ENCODE measurements at regions not wholly inside any gene's neighbourhood (a gene's known extent, or its start where the extent isn't known, plus 50 kb on each side); places are given as distances from the start of the nearest gene placed in this dataset.
"Not testable (repeated sequence)": the region's sequence is repeated elsewhere in the genome, so short reads cannot be mapped to it uniquely, and the experiment has no call there.

- intact Hi-C loops (cut with micrococcal nuclease); H3K4me2 ChIP-seq (replicated peaks; ENCODE audit: low read depth, low read length, poor library complexity, severe bottlenecking); H3K9me3 ChIP-seq (ENCODE audit: control extremely low read depth in 1 of 3, control insufficient read depth in 2 of 3, insufficient read depth in 1 of 3, low read length in 2 of 3); H3K4me1 Mint-ChIP-seq; DNase-seq; H3K27ac ChIP-seq (ENCODE audit: low read length in 2 of 2); H4K20me1 ChIP-seq (ENCODE audit: control insufficient read depth, insufficient read depth, low read length, poor library complexity, severe bottlenecking); ATAC-seq (ENCODE audit: low read depth); H3K4me3 Mint-ChIP-seq; H2AFZ ChIP-seq (ENCODE audit: insufficient read depth, low read depth, low read length, poor library complexity, severe bottlenecking); H3K27me3 Mint-ChIP-seq; H3K27me3 ChIP-seq (replicated peaks in 1 of 4; ENCODE audit: control extremely low read depth in 1 of 4, control insufficient read depth in 3 of 4, insufficient read depth in 4 of 4, low read length in 3 of 4); H3K9me3 Mint-ChIP-seq (ENCODE audit: insufficient read depth); H3K36me3 ChIP-seq (replicated peaks in 1 of 2; ENCODE audit: control extremely low read depth in 1 of 2, control insufficient read depth in 1 of 2, extremely low read depth in 1 of 2, insufficient read depth in 2 of 2, low read length in 1 of 2); H3K4me1 ChIP-seq (ENCODE audit: control insufficient read depth in 2 of 2, insufficient read depth in 2 of 2, low read length in 2 of 2); POLR2A ChIA-PET; H3K9ac ChIP-seq (ENCODE audit: low read length); CTCF ChIA-PET; H3K79me2 ChIP-seq (ENCODE audit: control insufficient read depth, insufficient read depth, low read length); H3K4me3 ChIP-seq (ENCODE audit: control extremely low read depth in 1 of 5, extremely low read depth in 1 of 5, insufficient read depth in 1 of 5, low read depth in 2 of 5, low read length in 4 of 5); H3K27ac Mint-ChIP-seq: not testable (repeated sequence)
- WGBS (ENCODE audit: insufficient coverage): no CpG with 5 or more reads among the region's 3 CpGs
Measured at GRCh38 chr9:67210842-67211241, 218.5 kb upstream of the SPATA31A3 start.

- ATAC-seq (ENCODE audit: low read depth); H3K27ac ChIP-seq (ENCODE audit: low read length in 2 of 2); POLR2A ChIA-PET; CTCF ChIA-PET; H4K20me1 ChIP-seq (ENCODE audit: control insufficient read depth, insufficient read depth, low read length, poor library complexity, severe bottlenecking); H3K79me2 ChIP-seq (ENCODE audit: control insufficient read depth, insufficient read depth, low read length); H3K36me3 ChIP-seq (replicated peaks in 1 of 2; ENCODE audit: control extremely low read depth in 1 of 2, control insufficient read depth in 1 of 2, extremely low read depth in 1 of 2, insufficient read depth in 2 of 2, low read length in 1 of 2); H3K4me2 ChIP-seq (replicated peaks; ENCODE audit: low read depth, low read length, poor library complexity, severe bottlenecking); H3K27me3 Mint-ChIP-seq; H3K27me3 ChIP-seq (replicated peaks in 1 of 4; ENCODE audit: control extremely low read depth in 1 of 4, control insufficient read depth in 3 of 4, insufficient read depth in 4 of 4, low read length in 3 of 4); H3K27ac Mint-ChIP-seq; H2AFZ ChIP-seq (ENCODE audit: insufficient read depth, low read depth, low read length, poor library complexity, severe bottlenecking); H3K9me3 ChIP-seq (ENCODE audit: control extremely low read depth in 1 of 3, control insufficient read depth in 2 of 3, insufficient read depth in 1 of 3, low read length in 2 of 3); H3K4me3 Mint-ChIP-seq; H3K4me3 ChIP-seq (ENCODE audit: control extremely low read depth in 1 of 5, extremely low read depth in 1 of 5, insufficient read depth in 1 of 5, low read depth in 2 of 5, low read length in 4 of 5); intact Hi-C loops (cut with micrococcal nuclease); DNase-seq; H3K9ac ChIP-seq (ENCODE audit: low read length); H3K9me3 Mint-ChIP-seq (ENCODE audit: insufficient read depth); H3K4me1 Mint-ChIP-seq; H3K4me1 ChIP-seq (ENCODE audit: control insufficient read depth in 2 of 2, insufficient read depth in 2 of 2, low read length in 2 of 2): not testable (repeated sequence)
- no CpG with 5 or more reads among the region's 6 CpGs for WGBS (ENCODE audit: insufficient coverage)
Measured at GRCh38 chr9:67208831-67209437, 216.6 kb upstream of the SPATA31A3 start.

- H3K4me2 ChIP-seq (replicated peaks; ENCODE audit: low read depth, low read length, poor library complexity, severe bottlenecking); POLR2A ChIA-PET; ATAC-seq (ENCODE audit: low read depth); H3K36me3 ChIP-seq (replicated peaks in 1 of 2; ENCODE audit: control extremely low read depth in 1 of 2, control insufficient read depth in 1 of 2, extremely low read depth in 1 of 2, insufficient read depth in 2 of 2, low read length in 1 of 2); DNase-seq; H3K27ac ChIP-seq (ENCODE audit: low read length in 2 of 2); H3K27ac Mint-ChIP-seq; H3K4me1 Mint-ChIP-seq; H2AFZ ChIP-seq (ENCODE audit: insufficient read depth, low read depth, low read length, poor library complexity, severe bottlenecking); H3K27me3 ChIP-seq (replicated peaks in 1 of 4; ENCODE audit: control extremely low read depth in 1 of 4, control insufficient read depth in 3 of 4, insufficient read depth in 4 of 4, low read length in 3 of 4); H3K4me1 ChIP-seq (ENCODE audit: control insufficient read depth in 2 of 2, insufficient read depth in 2 of 2, low read length in 2 of 2); H3K4me3 ChIP-seq (ENCODE audit: control extremely low read depth in 1 of 5, extremely low read depth in 1 of 5, insufficient read depth in 1 of 5, low read depth in 2 of 5, low read length in 4 of 5); intact Hi-C loops (cut with micrococcal nuclease); H3K9ac ChIP-seq (ENCODE audit: low read length); H4K20me1 ChIP-seq (ENCODE audit: control insufficient read depth, insufficient read depth, low read length, poor library complexity, severe bottlenecking); H3K9me3 Mint-ChIP-seq (ENCODE audit: insufficient read depth); H3K4me3 Mint-ChIP-seq; H3K27me3 Mint-ChIP-seq; H3K9me3 ChIP-seq (ENCODE audit: control extremely low read depth in 1 of 3, control insufficient read depth in 2 of 3, insufficient read depth in 1 of 3, low read length in 2 of 3); H3K79me2 ChIP-seq (ENCODE audit: control insufficient read depth, insufficient read depth, low read length); CTCF ChIA-PET: not testable (repeated sequence)
- no CpG with 5 or more reads among the region's 7 CpGs for WGBS (ENCODE audit: insufficient coverage)
Measured at GRCh38 chr9:67196135-67196534, 203.8 kb upstream of the SPATA31A3 start.

GRCh38 chr9:67195357-67195756, 203.0 kb upstream of the SPATA31A3 start:
- H2AFZ ChIP-seq (ENCODE audit: insufficient read depth, low read depth, low read length, poor library complexity, severe bottlenecking); H3K79me2 ChIP-seq (ENCODE audit: control insufficient read depth, insufficient read depth, low read length); H3K9ac ChIP-seq (ENCODE audit: low read length); H3K9me3 ChIP-seq (ENCODE audit: control extremely low read depth in 1 of 3, control insufficient read depth in 2 of 3, insufficient read depth in 1 of 3, low read length in 2 of 3); intact Hi-C loops (cut with micrococcal nuclease); DNase-seq; H3K4me3 ChIP-seq (ENCODE audit: control extremely low read depth in 1 of 5, extremely low read depth in 1 of 5, insufficient read depth in 1 of 5, low read depth in 2 of 5, low read length in 4 of 5); H3K27ac Mint-ChIP-seq; H3K27ac ChIP-seq (ENCODE audit: low read length in 2 of 2); H3K27me3 ChIP-seq (replicated peaks in 1 of 4; ENCODE audit: control extremely low read depth in 1 of 4, control insufficient read depth in 3 of 4, insufficient read depth in 4 of 4, low read length in 3 of 4); H3K27me3 Mint-ChIP-seq; CTCF ChIA-PET; POLR2A ChIA-PET; H3K4me1 ChIP-seq (ENCODE audit: control insufficient read depth in 2 of 2, insufficient read depth in 2 of 2, low read length in 2 of 2); H3K4me1 Mint-ChIP-seq; ATAC-seq (ENCODE audit: low read depth); H3K4me2 ChIP-seq (replicated peaks; ENCODE audit: low read depth, low read length, poor library complexity, severe bottlenecking); H3K36me3 ChIP-seq (replicated peaks in 1 of 2; ENCODE audit: control extremely low read depth in 1 of 2, control insufficient read depth in 1 of 2, extremely low read depth in 1 of 2, insufficient read depth in 2 of 2, low read length in 1 of 2); H3K9me3 Mint-ChIP-seq (ENCODE audit: insufficient read depth); H4K20me1 ChIP-seq (ENCODE audit: control insufficient read depth, insufficient read depth, low read length, poor library complexity, severe bottlenecking); H3K4me3 Mint-ChIP-seq: not testable (repeated sequence)
- WGBS (ENCODE audit: insufficient coverage): no CpG with 5 or more reads among the region's 8 CpGs
